ENCODE measurements at regions not wholly inside any gene's neighbourhood (a gene's known extent, or its start where the extent isn't known, plus 50 kb on each side); places are given as distances from the start of the nearest gene placed in this dataset.

DNA sequence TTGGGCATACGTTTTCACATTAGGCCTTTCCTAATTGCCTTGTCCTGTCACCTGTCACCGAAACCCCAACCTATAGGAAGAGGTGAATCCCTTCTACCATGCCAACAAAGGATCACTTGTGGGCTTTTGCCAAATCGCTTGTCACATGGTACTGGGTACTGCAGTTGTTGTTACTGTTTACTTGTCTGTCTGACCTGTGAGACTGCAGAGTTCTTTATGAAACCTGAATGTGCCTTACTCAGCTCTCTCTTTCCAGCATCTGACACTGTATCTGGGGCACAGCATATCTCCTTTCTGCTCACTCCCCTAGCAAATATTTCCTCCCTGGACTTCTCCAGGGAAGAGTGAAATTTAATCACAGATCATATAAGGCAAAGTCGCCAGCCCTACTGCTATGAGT, 1272.4 kb downstream of the CDH8 start:
- no peak overlapping the region for H3K4me3 ChIP-seq
- H3K79me2 ChIP-seq (ENCODE audit: insufficient read depth): no peaks in the 10 kb centered on the region
- DNase-seq: no peak
- no peak for TF ChIP-seq EZH2 (IDR thresholded peaks at IDR 0.05; ENCODE audit: insufficient read depth, poor library complexity, severe bottlenecking)
- TF ChIP-seq EZH2phosphoT487 (IDR thresholded peaks at IDR 0.05; ENCODE audit: insufficient read depth, low read depth): no peak
- no peak overlapping the region for H3K4me2 ChIP-seq (ENCODE audit: unreplicated experiment)
- H3K27me3 ChIP-seq (replicated peaks; ENCODE audit: insufficient read depth): no peaks in the 10 kb centered on the region
- H3K9me2 ChIP-seq (ENCODE audit: insufficient read depth): no peaks in the 10 kb centered on the region
- H3K9me3 ChIP-seq (ENCODE audit: low read depth): no peaks in the 10 kb centered on the region
- 26% methylated on average over 4 of the region's 4 CpGs for WGBS, 2 experiments (ENCODE audit: low coverage in 1 of 2, low lambda C conversion rate in 2 of 2, missing lambda C conversion rate in 2 of 2)
- H3K4me1 ChIP-seq (ENCODE audit: insufficient read depth): no peaks in the 10 kb centered on the region
- H2AFZ ChIP-seq: no peak overlapping the region
- H3K9ac ChIP-seq: no peak overlapping the region
- no peaks in the 10 kb centered on the region for H3F3A ChIP-seq (ENCODE audit: insufficient read depth)
- H3K36me3 ChIP-seq (ENCODE audit: low read depth): no peaks in the 10 kb centered on the region
- H3K27ac ChIP-seq: no peak overlapping the region
- no peaks in the 10 kb centered on the region for H4K20me1 ChIP-seq (ENCODE audit: insufficient read depth)
- in situ Hi-C loops (cut with MboI): no loop called here

DNA sequence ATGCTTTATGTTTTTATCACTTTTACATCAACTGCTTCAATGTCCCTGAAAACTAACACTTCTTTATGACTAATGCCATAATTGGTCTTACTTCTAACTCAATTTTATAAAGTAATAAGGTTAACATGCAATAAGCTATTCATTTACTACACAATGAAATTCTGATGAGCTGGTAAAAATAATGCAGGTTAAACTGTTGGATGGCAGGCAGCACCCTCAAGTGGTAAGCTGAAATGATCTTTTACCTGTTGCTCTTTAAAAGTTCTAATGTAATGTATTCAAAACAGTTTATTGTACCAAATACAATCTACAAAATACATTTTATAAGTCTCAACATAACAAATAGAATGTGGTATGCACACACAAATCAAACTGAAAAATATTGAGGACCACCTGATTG, 1280.3 kb downstream of the CDH8 start:
- no peak for TF ChIP-seq EZH2 (IDR thresholded peaks at IDR 0.05; ENCODE audit: insufficient read depth, poor library complexity, severe bottlenecking)
- TF ChIP-seq EZH2phosphoT487 (IDR thresholded peaks at IDR 0.05; ENCODE audit: insufficient read depth, low read depth): no peak
- no peak for DNase-seq
- Histone ChIP-seq H4K20me1 (ENCODE audit: insufficient read depth) (no peaks in the 10 kb centered on the region), H3K4me3 (no peak overlapping the region), H3K4me2 (ENCODE audit: unreplicated experiment) (no peak overlapping the region), H3K9ac (no peak overlapping the region), H2AFZ (no peak overlapping the region), H3F3A (ENCODE audit: insufficient read depth) (no peaks in the 10 kb centered on the region), H3K9me3 (ENCODE audit: low read depth) (peaks cover 4% of the 10 kb centered on the region), H3K27ac (no peak overlapping the region), H3K79me2 (ENCODE audit: insufficient read depth) (no peaks in the 10 kb centered on the region), H3K9me2 (ENCODE audit: insufficient read depth) (no peaks in the 10 kb centered on the region), H3K4me1 (ENCODE audit: insufficient read depth) (no peaks in the 10 kb centered on the region), H3K36me3 (ENCODE audit: low read depth) (no peaks in the 10 kb centered on the region), H3K27me3 (replicated peaks; ENCODE audit: insufficient read depth) (no peaks in the 10 kb centered on the region)
- in situ Hi-C loops (cut with MboI): no loop called here

DNA sequence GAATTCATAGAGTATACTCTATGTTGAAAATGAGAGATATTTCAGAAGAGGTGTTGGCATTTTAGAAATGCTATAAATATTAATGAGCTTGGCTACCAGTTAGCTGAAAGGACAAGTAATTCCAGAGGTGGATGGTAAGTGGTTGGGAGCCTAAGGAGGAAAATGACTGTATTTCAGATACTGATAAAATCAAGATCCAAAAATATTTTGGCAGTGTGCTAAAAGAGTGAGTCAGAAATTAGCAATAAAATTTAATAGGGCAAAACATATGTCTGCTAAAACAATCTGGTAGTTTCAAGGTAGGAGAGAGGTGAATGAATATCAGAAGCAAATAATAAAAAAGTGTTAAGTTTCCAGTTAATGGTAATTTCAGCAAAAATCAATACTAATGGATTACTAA, 1287.9 kb downstream of the CDH8 start:
- Histone ChIP-seq H3K9me3 (ENCODE audit: low read depth) (no peaks in the 10 kb centered on the region), H3F3A (ENCODE audit: insufficient read depth) (no peaks in the 10 kb centered on the region), H3K4me2 (ENCODE audit: unreplicated experiment) (no peak overlapping the region), H3K27ac (no peak overlapping the region), H3K9me2 (ENCODE audit: insufficient read depth) (no peaks in the 10 kb centered on the region), H3K9ac (no peak overlapping the region), H3K4me1 (ENCODE audit: insufficient read depth) (no peaks in the 10 kb centered on the region), H3K4me3 (no peak overlapping the region), H3K36me3 (ENCODE audit: low read depth) (no peaks in the 10 kb centered on the region), H4K20me1 (ENCODE audit: insufficient read depth) (no peaks in the 10 kb centered on the region), H2AFZ (no peak overlapping the region), H3K27me3 (replicated peaks; ENCODE audit: insufficient read depth) (no peaks in the 10 kb centered on the region), H3K79me2 (ENCODE audit: insufficient read depth) (no peaks in the 10 kb centered on the region)
- DNase-seq: no peak
- in situ Hi-C loops (cut with MboI): no loop called here
- no peak for TF ChIP-seq EZH2 (IDR thresholded peaks at IDR 0.05; ENCODE audit: insufficient read depth, poor library complexity, severe bottlenecking)
- no peak for TF ChIP-seq EZH2phosphoT487 (IDR thresholded peaks at IDR 0.05; ENCODE audit: insufficient read depth, low read depth)

DNA sequence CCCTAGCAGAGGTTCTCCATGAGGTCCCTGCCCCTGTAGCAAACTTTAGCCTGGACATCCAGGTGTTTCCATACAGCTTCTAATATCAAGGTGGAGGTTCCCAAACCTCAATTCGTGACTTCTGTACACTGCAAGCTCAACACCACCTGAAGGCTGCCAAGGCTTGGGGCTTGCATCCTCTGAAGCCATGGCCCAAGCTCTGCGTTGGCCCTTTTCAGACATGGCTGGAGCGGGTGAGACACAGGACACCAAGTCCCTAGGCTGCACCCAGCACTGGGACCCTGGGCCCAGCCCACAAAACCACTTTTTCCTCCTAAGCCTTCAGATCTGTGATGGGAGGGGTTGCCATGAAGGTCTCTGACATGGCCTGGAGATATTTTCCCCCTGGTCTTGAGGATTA, 1292.0 kb downstream of the CDH8 start:
- DNase-seq: no peak
- Histone ChIP-seq H3K79me2 (ENCODE audit: insufficient read depth) (no peaks in the 10 kb centered on the region), H3K9ac (no peak overlapping the region), H3K27me3 (replicated peaks; ENCODE audit: insufficient read depth) (no peaks in the 10 kb centered on the region), H3K4me3 (no peak overlapping the region), H4K20me1 (ENCODE audit: insufficient read depth) (no peaks in the 10 kb centered on the region), H3K4me2 (ENCODE audit: unreplicated experiment) (no peak overlapping the region), H3K9me2 (ENCODE audit: insufficient read depth) (no peaks in the 10 kb centered on the region), H3K36me3 (ENCODE audit: low read depth) (no peaks in the 10 kb centered on the region), H3K4me1 (ENCODE audit: insufficient read depth) (no peaks in the 10 kb centered on the region), H3K9me3 (ENCODE audit: low read depth) (no peaks in the 10 kb centered on the region), H2AFZ (no peak overlapping the region), H3F3A (ENCODE audit: insufficient read depth) (no peaks in the 10 kb centered on the region), H3K27ac (no peak overlapping the region)
- in situ Hi-C loops (cut with MboI): no loop called here
- TF ChIP-seq EZH2phosphoT487 (IDR thresholded peaks at IDR 0.05; ENCODE audit: insufficient read depth, low read depth): no peak
- no peak for TF ChIP-seq EZH2 (IDR thresholded peaks at IDR 0.05; ENCODE audit: insufficient read depth, poor library complexity, severe bottlenecking)
- WGBS, 2 experiments (ENCODE audit: low coverage in 1 of 2, low lambda C conversion rate in 2 of 2, missing lambda C conversion rate in 2 of 2): 19 to 22% methylated on average over 3 of the region's 3 CpGs

DNA sequence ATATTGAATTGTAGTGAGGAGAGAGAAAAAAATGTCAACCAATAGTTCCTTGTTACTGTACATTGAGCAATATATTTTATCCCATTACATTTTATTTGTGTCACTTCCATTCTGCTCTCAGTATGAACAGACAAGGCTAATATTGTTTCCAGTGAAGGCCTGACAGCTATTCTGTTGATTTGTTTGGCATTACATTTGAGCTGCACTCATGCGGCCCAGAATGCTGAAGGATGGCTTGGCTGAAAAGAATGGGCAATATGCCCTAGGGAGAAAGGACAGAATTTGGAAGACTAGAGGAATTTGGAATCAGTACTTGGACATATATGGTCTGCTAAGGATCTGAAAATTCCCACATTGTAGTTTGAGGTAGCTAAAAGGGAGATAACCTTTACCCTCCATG, 1294.4 kb downstream of the CDH8 start:
- Histone ChIP-seq H3K4me1 (ENCODE audit: insufficient read depth) (no peaks in the 10 kb centered on the region), H3K4me2 (ENCODE audit: unreplicated experiment) (no peak overlapping the region), H3K9me3 (ENCODE audit: low read depth) (no peaks in the 10 kb centered on the region), H3F3A (ENCODE audit: insufficient read depth) (no peaks in the 10 kb centered on the region), H3K4me3 (no peak overlapping the region), H3K36me3 (ENCODE audit: low read depth) (no peaks in the 10 kb centered on the region), H3K27ac (no peak overlapping the region), H2AFZ (no peak overlapping the region), H3K9me2 (ENCODE audit: insufficient read depth) (no peaks in the 10 kb centered on the region), H3K79me2 (ENCODE audit: insufficient read depth) (no peaks in the 10 kb centered on the region), H3K9ac (no peak overlapping the region), H4K20me1 (ENCODE audit: insufficient read depth) (no peaks in the 10 kb centered on the region), H3K27me3 (replicated peaks; ENCODE audit: insufficient read depth) (no peaks in the 10 kb centered on the region)
- TF ChIP-seq EZH2 (IDR thresholded peaks at IDR 0.05; ENCODE audit: insufficient read depth, poor library complexity, severe bottlenecking) (no peak), EZH2phosphoT487 (IDR thresholded peaks at IDR 0.05; ENCODE audit: insufficient read depth, low read depth) (no peak)
- in situ Hi-C loops (cut with MboI): no loop called here
- DNase-seq: no peak
- WGBS, 2 experiments (ENCODE audit: low coverage in 1 of 2, low lambda C conversion rate in 2 of 2, missing lambda C conversion rate in 2 of 2): 37 to 56% methylated on average over 1 of the region's 1 CpG
